PFSK-1 (cell line): ENCODE measurements at regions not wholly inside any gene's neighbourhood (a gene's known extent, or its start where the extent isn't known, plus 50 kb on each side); places are given as distances from the start of the nearest gene placed in this dataset.

ENCODE experiments used
- FOXP2 ChIP-seq: optimal IDR thresholded peaks from 2 replicates; pipeline ENCODE3; 2011; ENCODE audit warnings: borderline replicate concordance, control low read depth, inconsistent platforms; ENCODE audit not compliant: insufficient read depth; ENCODE audit errors: extremely low read length, extremely low read depth
- POLR2AphosphoS5 ChIP-seq: IDR thresholded peaks from 2 replicates; pipeline ENCODE4 v1.6.1; 2012; ENCODE audit warnings: low read depth, mild to moderate bottlenecking, control low read depth, low read length, moderate library complexity
- SIN3A ChIP-seq: IDR thresholded peaks from 2 replicates; pipeline ENCODE4 v1.6.1; 2012; ENCODE audit warnings: mild to moderate bottlenecking, low read length, moderate library complexity, borderline replicate concordance; ENCODE audit not compliant: insufficient read depth
- TAF1 ChIP-seq: IDR thresholded peaks from 2 replicates; pipeline ENCODE4 v1.6.1; 2012; ENCODE audit warnings: low read length, control low read depth, borderline replicate concordance; ENCODE audit not compliant: insufficient read depth
- TF ChIP-seq, protein P1 (sequence below), 2 experiments: IDR thresholded peaks; 2 replicates each; pipeline versions ENCODE4 v1.6.1 to v1.8.0; 2011 to 2012; ENCODE audit warnings: low read depth in 2 of 2, low read length in 2 of 2, control low read depth in 1 of 2, inconsistent platforms in 1 of 2, mild to moderate bottlenecking in 1 of 2, moderate library complexity in 1 of 2; ENCODE audit not compliant: insufficient read depth in 1 of 2

- TF ChIP-seq, protein P1, sequence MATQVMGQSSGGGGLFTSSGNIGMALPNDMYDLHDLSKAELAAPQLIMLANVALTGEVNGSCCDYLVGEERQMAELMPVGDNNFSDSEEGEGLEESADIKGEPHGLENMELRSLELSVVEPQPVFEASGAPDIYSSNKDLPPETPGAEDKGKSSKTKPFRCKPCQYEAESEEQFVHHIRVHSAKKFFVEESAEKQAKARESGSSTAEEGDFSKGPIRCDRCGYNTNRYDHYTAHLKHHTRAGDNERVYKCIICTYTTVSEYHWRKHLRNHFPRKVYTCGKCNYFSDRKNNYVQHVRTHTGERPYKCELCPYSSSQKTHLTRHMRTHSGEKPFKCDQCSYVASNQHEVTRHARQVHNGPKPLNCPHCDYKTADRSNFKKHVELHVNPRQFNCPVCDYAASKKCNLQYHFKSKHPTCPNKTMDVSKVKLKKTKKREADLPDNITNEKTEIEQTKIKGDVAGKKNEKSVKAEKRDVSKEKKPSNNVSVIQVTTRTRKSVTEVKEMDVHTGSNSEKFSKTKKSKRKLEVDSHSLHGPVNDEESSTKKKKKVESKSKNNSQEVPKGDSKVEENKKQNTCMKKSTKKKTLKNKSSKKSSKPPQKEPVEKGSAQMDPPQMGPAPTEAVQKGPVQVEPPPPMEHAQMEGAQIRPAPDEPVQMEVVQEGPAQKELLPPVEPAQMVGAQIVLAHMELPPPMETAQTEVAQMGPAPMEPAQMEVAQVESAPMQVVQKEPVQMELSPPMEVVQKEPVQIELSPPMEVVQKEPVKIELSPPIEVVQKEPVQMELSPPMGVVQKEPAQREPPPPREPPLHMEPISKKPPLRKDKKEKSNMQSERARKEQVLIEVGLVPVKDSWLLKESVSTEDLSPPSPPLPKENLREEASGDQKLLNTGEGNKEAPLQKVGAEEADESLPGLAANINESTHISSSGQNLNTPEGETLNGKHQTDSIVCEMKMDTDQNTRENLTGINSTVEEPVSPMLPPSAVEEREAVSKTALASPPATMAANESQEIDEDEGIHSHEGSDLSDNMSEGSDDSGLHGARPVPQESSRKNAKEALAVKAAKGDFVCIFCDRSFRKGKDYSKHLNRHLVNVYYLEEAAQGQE (IDR thresholded peaks at IDR 0.05; ENCODE audit: insufficient read depth in 1 of 2, low read depth in 2 of 2, low read length in 2 of 2), result no peak
- TF ChIP-seq SIN3A, result no peak
- TF ChIP-seq TAF1, result no peak
- no peak for TF ChIP-seq POLR2AphosphoS5
- no peak for TF ChIP-seq FOXP2
These were observed 103.7 kb downstream of the CTTN start for GRCh38 chr11:70501933-70502540.

DNA sequence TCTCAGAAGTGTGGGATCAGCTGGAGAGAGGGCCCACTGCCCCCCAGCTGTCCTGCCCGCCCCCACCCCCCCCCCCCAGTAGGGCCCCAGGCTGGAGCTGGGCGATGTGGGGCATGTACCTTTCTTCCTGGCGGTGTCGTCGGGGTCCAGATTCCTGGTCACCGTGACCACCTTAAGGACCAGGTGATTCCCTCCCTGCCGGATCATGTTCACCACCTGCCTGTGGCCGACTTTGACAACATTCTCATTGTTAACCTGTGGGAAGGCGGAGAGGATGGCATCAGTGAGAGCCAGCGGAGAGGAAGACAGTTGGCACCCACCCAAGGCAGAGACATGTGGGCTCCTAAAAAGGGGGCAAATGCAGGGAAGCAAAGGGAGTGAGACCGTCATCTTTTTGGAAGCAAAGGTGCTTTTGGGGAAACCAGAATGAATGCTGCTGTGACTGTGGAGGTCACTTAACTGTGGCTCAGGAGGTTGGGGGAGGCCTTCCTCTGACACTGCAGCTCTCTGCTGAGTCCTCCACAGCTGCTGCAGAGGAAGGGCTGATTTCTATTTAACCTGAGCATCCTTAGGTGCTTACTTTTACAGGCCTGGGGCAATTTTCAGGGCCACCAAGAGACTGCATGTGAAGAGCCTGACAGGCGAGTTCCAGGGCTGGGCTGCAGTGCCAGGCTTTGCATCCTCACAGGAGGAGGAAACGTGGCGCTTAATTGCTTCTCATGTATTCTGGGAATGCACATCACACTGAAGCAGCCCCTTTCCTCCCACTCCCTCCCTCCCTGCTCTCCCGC, 104.5 kb downstream of the CTTN start:
- no peak for TF ChIP-seq FOXP2
- TF ChIP-seq, protein P1 (IDR thresholded peaks at IDR 0.05; ENCODE audit: insufficient read depth in 1 of 2, low read depth in 2 of 2, low read length in 2 of 2), result no peak
- TF ChIP-seq TAF1, result no peak

DNA sequence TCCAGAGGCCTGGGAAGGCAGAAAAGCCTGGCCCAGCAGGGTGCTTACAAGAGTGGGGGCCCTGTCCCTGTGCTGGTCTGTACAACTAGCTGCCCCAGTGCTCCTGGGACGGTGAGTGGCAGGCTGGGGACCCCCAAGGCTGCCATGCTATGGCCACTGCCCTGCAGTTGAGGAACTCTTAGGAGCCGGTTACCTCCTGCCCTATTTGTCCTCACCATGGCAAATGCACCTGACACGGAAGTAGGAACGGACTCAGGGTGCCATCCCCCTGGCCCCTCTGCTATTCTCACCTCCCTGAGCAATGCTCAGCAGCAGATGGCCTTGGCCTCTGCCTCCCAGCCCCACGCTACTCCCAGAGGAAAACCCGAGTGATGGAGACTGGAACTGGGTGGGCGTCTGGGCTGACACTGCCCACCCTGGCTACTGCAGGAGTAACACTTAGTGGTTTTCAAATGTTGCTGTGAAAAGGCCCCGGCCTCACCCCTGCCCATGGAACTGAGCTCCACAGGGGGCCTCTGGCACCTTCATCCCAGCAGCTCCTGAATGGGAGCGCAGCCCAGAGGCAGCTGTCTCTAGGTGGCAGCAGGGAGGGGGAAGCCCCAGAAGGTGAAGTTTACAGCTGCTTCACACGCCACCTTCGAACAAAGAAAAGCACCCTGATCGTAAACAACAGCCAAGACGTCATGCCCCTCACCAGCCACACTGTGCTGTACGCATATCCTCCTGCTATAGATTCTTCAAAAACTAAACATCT, 105.3 kb downstream of the CTTN start:
- no peak for TF ChIP-seq FOXP2
- no peak for TF ChIP-seq POLR2AphosphoS5
- TF ChIP-seq, protein P1 (IDR thresholded peaks at IDR 0.05; ENCODE audit: insufficient read depth in 1 of 2, low read depth in 2 of 2, low read length in 2 of 2), result no peak
- TF ChIP-seq TAF1, result no peak
- no peak for TF ChIP-seq SIN3A

- TF ChIP-seq SIN3A, result no peak
- TF ChIP-seq, protein P1 (IDR thresholded peaks at IDR 0.05; ENCODE audit: insufficient read depth in 1 of 2, low read depth in 2 of 2, low read length in 2 of 2), result no peak
- no peak for TF ChIP-seq TAF1
- TF ChIP-seq POLR2AphosphoS5, result no peak
- no peak for TF ChIP-seq FOXP2
These were observed 106.1 kb downstream of the CTTN start for GRCh38 chr11:70504246-70505020.
